WTC11 (cell line): ENCODE measurements at regions not wholly inside any gene's neighbourhood (a gene's known extent, or its start where the extent isn't known, plus 50 kb on each side); places are given as distances from the start of the nearest gene placed in this dataset.

Experiments
- ATAC-seq: fragments of 200-7000 bp; cut with Tn5 transposase; 2 replicates; pipeline ENCODE4 v1.10.0; 2021; ENCODE audit warnings: mild to moderate bottlenecking, moderate library complexity
- CTCF ChIA-PET: fragments of 300-600 bp; sonication (Branson Sonifier 250); formaldehyde crosslinking; loops from one replicate; lab custom pipeline; 2021; ENCODE audit warnings: antibody characterized with exemption; lab: Charles Lee
- POLR2A ChIA-PET: fragments of 350-600 bp; sonication (Branson Sonifier 250); formaldehyde crosslinking; loops from one replicate; lab custom pipeline; 2021; ENCODE audit warnings: antibody characterized with exemption; lab: Charles Lee
- DNase-seq: peaks from one replicate; pipeline ENCODE4 v3.0.0; 2021; ENCODE audit warnings: low spot score
- H3K27ac Mint-ChIP-seq: 2 replicates; pipeline ENCODE4 v1.8.0; 2021; ENCODE audit warnings: mixed read lengths
- H3K27me3 Mint-ChIP-seq: 2 replicates; pipeline ENCODE4 v1.8.0; 2021; ENCODE audit warnings: low read depth, mild to moderate bottlenecking, moderate library complexity, mixed read lengths
- H3K36me3 Mint-ChIP-seq: 2 replicates; pipeline ENCODE4 v1.8.0; 2021; ENCODE audit warnings: mixed read lengths
- H3K4me1 Mint-ChIP-seq: 2 replicates; pipeline ENCODE4 v1.8.0; 2022; ENCODE audit warnings: mixed read lengths
- H3K4me3 Mint-ChIP-seq: 2 replicates; pipeline ENCODE4 v1.8.0; 2021; ENCODE audit warnings: mild to moderate bottlenecking, moderate library complexity, mixed read lengths
- H3K9me3 Mint-ChIP-seq: 2 replicates; pipeline ENCODE4 v1.8.0; 2021; ENCODE audit warnings: mixed read lengths
- ATF6 ChIP-seq: sonication (generic); formaldehyde crosslinking; IDR thresholded peaks from 2 replicates; pipeline ENCODE4 v1.8.1; 2023; ENCODE audit warnings: mild to moderate bottlenecking, missing genetic modification reagents
- ERG ChIP-seq: fragments of 250-450 bp; sonication (Bioruptor Pico); IDR thresholded peaks from 2 replicates; pipeline ENCODE4 v1.8.0; 2021; ENCODE audit warnings: mild to moderate bottlenecking
- ETV6 ChIP-seq: sonication (generic); formaldehyde crosslinking; IDR thresholded peaks from 2 replicates; pipeline ENCODE4 v1.8.1; 2022; ENCODE audit warnings: mild to moderate bottlenecking, missing genetic modification reagents
- FOXK1 ChIP-seq: sonication (generic); formaldehyde crosslinking; IDR thresholded peaks from 2 replicates; pipeline ENCODE4 v1.8.0; 2022; ENCODE audit warnings: mild to moderate bottlenecking, moderate library complexity, missing genetic modification reagents
- FOXP4 ChIP-seq: sonication (generic); formaldehyde crosslinking; IDR thresholded peaks from 2 replicates; pipeline ENCODE4 v1.8.0; 2022; ENCODE audit warnings: mild to moderate bottlenecking, missing genetic modification reagents
- GABPB1 ChIP-seq: sonication (generic); formaldehyde crosslinking; IDR thresholded peaks from 2 replicates; pipeline ENCODE4 v1.8.1; 2023; ENCODE audit warnings: mild to moderate bottlenecking, missing genetic modification reagents
- GRHL2 ChIP-seq: fragments of 250-450 bp; sonication (Bioruptor Pico); IDR thresholded peaks from 2 replicates; pipeline ENCODE4 v1.8.0; 2022; ENCODE audit warnings: mild to moderate bottlenecking, moderate library complexity; ENCODE audit not compliant: insufficient replicate concordance, severe bottlenecking
- GTF2I ChIP-seq: fragments of 250-450 bp; sonication (Bioruptor Pico); conservative IDR thresholded peaks from 2 replicates; pipeline ENCODE4 v1.4.0; 2021; ENCODE audit warnings: mild to moderate bottlenecking
- JAZF1 ChIP-seq: fragments of 250-450 bp; sonication (Bioruptor Pico); IDR thresholded peaks from 2 replicates; pipeline ENCODE4 v1.9.0; 2021; ENCODE audit warnings: moderate library complexity, mild to moderate bottlenecking, inconsistent platforms
- MAX ChIP-seq: sonication (generic); formaldehyde crosslinking; IDR thresholded peaks from 2 replicates; pipeline ENCODE4 v1.8.0; 2022; ENCODE audit warnings: mild to moderate bottlenecking, missing genetic modification reagents
- OVOL2 ChIP-seq: fragments of 250-450 bp; sonication (Bioruptor Pico); IDR thresholded peaks from 2 replicates; pipeline ENCODE4 v1.9.0; 2021; ENCODE audit warnings: mild to moderate bottlenecking, borderline replicate concordance
- RELA ChIP-seq: sonication (generic); formaldehyde crosslinking; IDR thresholded peaks from 2 replicates; pipeline ENCODE4 v1.8.1; 2022; ENCODE audit warnings: missing genetic modification reagents, mild to moderate bottlenecking, borderline replicate concordance
- SMAD4 ChIP-seq: sonication (generic); formaldehyde crosslinking; IDR thresholded peaks from 2 replicates; pipeline ENCODE4 v1.8.0; 2022; ENCODE audit warnings: mild to moderate bottlenecking, missing genetic modification reagents
- TEAD1 ChIP-seq: sonication (generic); formaldehyde crosslinking; IDR thresholded peaks from 2 replicates; pipeline ENCODE4 v1.8.0; 2022; ENCODE audit warnings: mild to moderate bottlenecking, missing genetic modification reagents
- TP53 ChIP-seq: sonication (generic); formaldehyde crosslinking; IDR thresholded peaks from 2 replicates; pipeline ENCODE4 v1.8.1; 2023; ENCODE audit warnings: mild to moderate bottlenecking, missing genetic modification reagents
- ZBTB21 ChIP-seq: sonication (generic); formaldehyde crosslinking; IDR thresholded peaks from 2 replicates; pipeline ENCODE4 v1.8.1; 2023; ENCODE audit warnings: mild to moderate bottlenecking, missing genetic modification reagents, borderline replicate concordance
- ZNF121 ChIP-seq: sonication (generic); formaldehyde crosslinking; IDR thresholded peaks from 2 replicates; pipeline ENCODE4 v1.8.0; 2023; ENCODE audit warnings: missing genetic modification reagents
- ZNF263 ChIP-seq: sonication (generic); formaldehyde crosslinking; IDR thresholded peaks from 2 replicates; pipeline ENCODE4 v1.8.1; 2022; ENCODE audit warnings: low read depth, mild to moderate bottlenecking, moderate library complexity, missing genetic modification reagents
- TF ChIP-seq, protein P1 (sequence below): sonication (generic); formaldehyde crosslinking; IDR thresholded peaks from 2 replicates; pipeline ENCODE4 v1.8.0; 2023; ENCODE audit warnings: missing genetic modification reagents
- TF ChIP-seq, protein P2 (sequence below): fragments of 250-450 bp; sonication (Bioruptor Pico); IDR thresholded peaks from 2 replicates; pipeline ENCODE4 v1.9.0; 2021; ENCODE audit warnings: mild to moderate bottlenecking, borderline replicate concordance
- TF ChIP-seq, protein P3 (sequence below): sonication (generic); formaldehyde crosslinking; IDR thresholded peaks from 2 replicates; pipeline ENCODE4 v1.8.0; 2022; ENCODE audit warnings: missing genetic modification reagents
- TF ChIP-seq, protein P4 (sequence below): sonication (generic); formaldehyde crosslinking; IDR thresholded peaks from 2 replicates; pipeline ENCODE4 v1.8.1; 2022; ENCODE audit warnings: low read depth, missing genetic modification reagents, borderline replicate concordance

DNA sequence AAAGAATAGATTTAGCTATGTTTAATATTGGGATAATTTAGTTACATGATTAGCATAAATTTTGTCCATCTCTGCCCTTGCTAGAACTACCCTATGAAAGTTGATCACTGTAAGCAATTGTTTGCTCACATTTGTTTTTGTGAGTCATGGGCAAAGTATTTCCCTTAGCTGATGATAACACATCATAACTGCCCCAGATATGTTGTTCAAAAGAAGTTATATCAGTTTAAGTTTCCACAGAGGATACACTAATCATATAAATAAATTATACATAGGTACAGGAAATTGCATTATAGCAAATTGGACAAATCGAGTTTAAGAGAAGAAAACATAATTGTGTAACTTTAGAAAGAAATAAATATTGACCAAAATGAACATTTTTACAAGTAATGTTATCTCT is 223.2 kb upstream of the PIK3C3 start (continued):
- TF ChIP-seq, protein P1, sequence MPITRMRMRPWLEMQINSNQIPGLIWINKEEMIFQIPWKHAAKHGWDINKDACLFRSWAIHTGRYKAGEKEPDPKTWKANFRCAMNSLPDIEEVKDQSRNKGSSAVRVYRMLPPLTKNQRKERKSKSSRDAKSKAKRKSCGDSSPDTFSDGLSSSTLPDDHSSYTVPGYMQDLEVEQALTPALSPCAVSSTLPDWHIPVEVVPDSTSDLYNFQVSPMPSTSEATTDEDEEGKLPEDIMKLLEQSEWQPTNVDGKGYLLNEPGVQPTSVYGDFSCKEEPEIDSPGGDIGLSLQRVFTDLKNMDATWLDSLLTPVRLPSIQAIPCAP (CRISPR knock-in tag): no peak
- no peak for TF ChIP-seq ATF6 (CRISPR knock-in tag)
- no peak for TF ChIP-seq TP53 (CRISPR knock-in tag)
- TF ChIP-seq FOXP4 (CRISPR knock-in tag): no peak

- TF ChIP-seq FOXK1 (CRISPR knock-in tag): no peak
- TF ChIP-seq, protein P2, sequence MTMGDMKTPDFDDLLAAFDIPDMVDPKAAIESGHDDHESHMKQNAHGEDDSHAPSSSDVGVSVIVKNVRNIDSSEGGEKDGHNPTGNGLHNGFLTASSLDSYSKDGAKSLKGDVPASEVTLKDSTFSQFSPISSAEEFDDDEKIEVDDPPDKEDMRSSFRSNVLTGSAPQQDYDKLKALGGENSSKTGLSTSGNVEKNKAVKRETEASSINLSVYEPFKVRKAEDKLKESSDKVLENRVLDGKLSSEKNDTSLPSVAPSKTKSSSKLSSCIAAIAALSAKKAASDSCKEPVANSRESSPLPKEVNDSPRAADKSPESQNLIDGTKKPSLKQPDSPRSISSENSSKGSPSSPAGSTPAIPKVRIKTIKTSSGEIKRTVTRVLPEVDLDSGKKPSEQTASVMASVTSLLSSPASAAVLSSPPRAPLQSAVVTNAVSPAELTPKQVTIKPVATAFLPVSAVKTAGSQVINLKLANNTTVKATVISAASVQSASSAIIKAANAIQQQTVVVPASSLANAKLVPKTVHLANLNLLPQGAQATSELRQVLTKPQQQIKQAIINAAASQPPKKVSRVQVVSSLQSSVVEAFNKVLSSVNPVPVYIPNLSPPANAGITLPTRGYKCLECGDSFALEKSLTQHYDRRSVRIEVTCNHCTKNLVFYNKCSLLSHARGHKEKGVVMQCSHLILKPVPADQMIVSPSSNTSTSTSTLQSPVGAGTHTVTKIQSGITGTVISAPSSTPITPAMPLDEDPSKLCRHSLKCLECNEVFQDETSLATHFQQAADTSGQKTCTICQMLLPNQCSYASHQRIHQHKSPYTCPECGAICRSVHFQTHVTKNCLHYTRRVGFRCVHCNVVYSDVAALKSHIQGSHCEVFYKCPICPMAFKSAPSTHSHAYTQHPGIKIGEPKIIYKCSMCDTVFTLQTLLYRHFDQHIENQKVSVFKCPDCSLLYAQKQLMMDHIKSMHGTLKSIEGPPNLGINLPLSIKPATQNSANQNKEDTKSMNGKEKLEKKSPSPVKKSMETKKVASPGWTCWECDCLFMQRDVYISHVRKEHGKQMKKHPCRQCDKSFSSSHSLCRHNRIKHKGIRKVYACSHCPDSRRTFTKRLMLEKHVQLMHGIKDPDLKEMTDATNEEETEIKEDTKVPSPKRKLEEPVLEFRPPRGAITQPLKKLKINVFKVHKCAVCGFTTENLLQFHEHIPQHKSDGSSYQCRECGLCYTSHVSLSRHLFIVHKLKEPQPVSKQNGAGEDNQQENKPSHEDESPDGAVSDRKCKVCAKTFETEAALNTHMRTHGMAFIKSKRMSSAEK: no peak
- TF ChIP-seq ZBTB21: no peak
- TF ChIP-seq MAX (CRISPR knock-in tag): no peak
- TF ChIP-seq ETV6: no peak
- no peak for TF ChIP-seq GTF2I (CRISPR knock-in tag)
- no peak for TF ChIP-seq OVOL2 (CRISPR knock-in tag)
- TF ChIP-seq, protein P3, sequence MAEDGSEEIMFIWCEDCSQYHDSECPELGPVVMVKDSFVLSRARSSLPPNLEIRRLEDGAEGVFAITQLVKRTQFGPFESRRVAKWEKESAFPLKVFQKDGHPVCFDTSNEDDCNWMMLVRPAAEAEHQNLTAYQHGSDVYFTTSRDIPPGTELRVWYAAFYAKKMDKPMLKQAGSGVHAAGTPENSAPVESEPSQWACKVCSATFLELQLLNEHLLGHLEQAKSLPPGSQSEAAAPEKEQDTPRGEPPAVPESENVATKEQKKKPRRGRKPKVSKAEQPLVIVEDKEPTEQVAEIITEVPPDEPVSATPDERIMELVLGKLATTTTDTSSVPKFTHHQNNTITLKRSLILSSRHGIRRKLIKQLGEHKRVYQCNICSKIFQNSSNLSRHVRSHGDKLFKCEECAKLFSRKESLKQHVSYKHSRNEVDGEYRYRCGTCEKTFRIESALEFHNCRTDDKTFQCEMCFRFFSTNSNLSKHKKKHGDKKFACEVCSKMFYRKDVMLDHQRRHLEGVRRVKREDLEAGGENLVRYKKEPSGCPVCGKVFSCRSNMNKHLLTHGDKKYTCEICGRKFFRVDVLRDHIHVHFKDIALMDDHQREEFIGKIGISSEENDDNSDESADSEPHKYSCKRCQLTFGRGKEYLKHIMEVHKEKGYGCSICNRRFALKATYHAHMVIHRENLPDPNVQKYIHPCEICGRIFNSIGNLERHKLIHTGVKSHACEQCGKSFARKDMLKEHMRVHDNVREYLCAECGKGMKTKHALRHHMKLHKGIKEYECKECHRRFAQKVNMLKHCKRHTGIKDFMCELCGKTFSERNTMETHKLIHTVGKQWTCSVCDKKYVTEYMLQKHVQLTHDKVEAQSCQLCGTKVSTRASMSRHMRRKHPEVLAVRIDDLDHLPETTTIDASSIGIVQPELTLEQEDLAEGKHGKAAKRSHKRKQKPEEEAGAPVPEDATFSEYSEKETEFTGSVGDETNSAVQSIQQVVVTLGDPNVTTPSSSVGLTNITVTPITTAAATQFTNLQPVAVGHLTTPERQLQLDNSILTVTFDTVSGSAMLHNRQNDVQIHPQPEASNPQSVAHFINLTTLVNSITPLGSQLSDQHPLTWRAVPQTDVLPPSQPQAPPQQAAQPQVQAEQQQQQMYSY (CRISPR knock-in tag): no peak
- no peak for TF ChIP-seq GRHL2 (CRISPR knock-in tag)
- no peak for TF ChIP-seq RELA
- TF ChIP-seq ERG (CRISPR knock-in tag): no peak
- TF ChIP-seq ZNF121 (CRISPR knock-in tag): no peak
- TF ChIP-seq SMAD4 (CRISPR knock-in tag): no peak
- no peak for TF ChIP-seq ZNF263 (CRISPR knock-in tag)
- no peak for TF ChIP-seq TEAD1
- TF ChIP-seq, protein P4, sequence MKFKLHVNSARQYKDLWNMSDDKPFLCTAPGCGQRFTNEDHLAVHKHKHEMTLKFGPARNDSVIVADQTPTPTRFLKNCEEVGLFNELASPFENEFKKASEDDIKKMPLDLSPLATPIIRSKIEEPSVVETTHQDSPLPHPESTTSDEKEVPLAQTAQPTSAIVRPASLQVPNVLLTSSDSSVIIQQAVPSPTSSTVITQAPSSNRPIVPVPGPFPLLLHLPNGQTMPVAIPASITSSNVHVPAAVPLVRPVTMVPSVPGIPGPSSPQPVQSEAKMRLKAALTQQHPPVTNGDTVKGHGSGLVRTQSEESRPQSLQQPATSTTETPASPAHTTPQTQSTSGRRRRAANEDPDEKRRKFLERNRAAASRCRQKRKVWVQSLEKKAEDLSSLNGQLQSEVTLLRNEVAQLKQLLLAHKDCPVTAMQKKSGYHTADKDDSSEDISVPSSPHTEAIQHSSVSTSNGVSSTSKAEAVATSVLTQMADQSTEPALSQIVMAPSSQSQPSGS (CRISPR knock-in tag): no peak
- TF ChIP-seq JAZF1 (CRISPR knock-in tag): no peak
- no peak for TF ChIP-seq GABPB1 (CRISPR knock-in tag)
- TF ChIP-seq, all 79 proteins: peak for 0
- Mint-ChIP-seq H3K27ac (no peak overlapping the region), H3K4me3 (no peak overlapping the region), H3K36me3 (no peaks in the 10 kb centered on the region), H3K27me3 (no peaks in the 10 kb centered on the region), H3K9me3 (no peaks in the 10 kb centered on the region), H3K4me1 (peaks cover 3% of the 10 kb centered on the region)
- ATAC-seq (no peak), DNase-seq (no peak)
- ChIA-PET CTCF (no interaction called here), POLR2A (no interaction called here)
Measured at GRCh38 chr18:41724195-41724594, 230.8 kb upstream of the PIK3C3 start.
